Stomach (tissue), 8 donors: ENCODE measurements at regions not wholly inside any gene's neighbourhood (a gene's known extent, or its start where the extent isn't known, plus 50 kb on each side); places are given as distances from the start of the nearest gene placed in this dataset.

Source experiments
- DNase-seq, 2 donors: peaks; one replicate each; pipeline versions ENCODE4 v3.0.0 to v3.0.0-alpha.2; 2013 to 2019
- H3K27ac ChIP-seq, 5 donors: fragments of 200-600 bp in 4 of 5; sonication (generic) in 4 of 5; one replicate each; pipeline ENCODE4 v1.5.1; 2013 to 2019; ENCODE audit warnings: mild to moderate bottlenecking in 1 of 5, moderate library complexity in 1 of 5
- H3K27me3 ChIP-seq, 3 donors: fragments of 200-600 bp; sonication (generic); one replicate each; pipeline ENCODE4 v1.5.1; 2017 to 2019; ENCODE audit warnings: mixed run types in 1 of 3
- H3K36me3 ChIP-seq, 4 donors: fragments of 200-600 bp; sonication (generic); 1 replicate in 3 of 4; 2 replicates in 1 of 4; pipeline ENCODE4 v1.5.1; 2016 to 2019
- H3K4me1 ChIP-seq, 4 donors: fragments of 200-600 bp; sonication (generic); one replicate each; pipeline ENCODE4 v1.5.1; 2016 to 2019
- H3K4me3 ChIP-seq, 4 donors: fragments of 200-600 bp; sonication (generic) in 3 of 4; one replicate each; pipeline ENCODE4 v1.5.1; 2016 to 2019; ENCODE audit warnings: mild to moderate bottlenecking in 1 of 4
- H3K9me3 ChIP-seq, 4 donors: fragments of 200-600 bp; sonication (generic); one replicate each; pipeline ENCODE4 v1.5.1; 2016 to 2019
- EP300 ChIP-seq: sonication (generic); formaldehyde crosslinking; IDR thresholded peaks from one replicate; pipeline ENCODE4 v1.6.1; 2017; ENCODE audit warnings: antibody characterized with exemption
- POLR2A ChIP-seq, 4 donors: fragments of 450-650 bp; IDR thresholded peaks; one replicate each; pipeline ENCODE4 v1.6.1; 2016; ENCODE audit warnings: antibody characterized with exemption in 4 of 4, control low read depth in 2 of 4, mild to moderate bottlenecking in 1 of 4, moderate library complexity in 1 of 4
- POLR2AphosphoS5 ChIP-seq, 3 donors: sonication (generic); formaldehyde crosslinking; IDR thresholded peaks; one replicate each; pipeline ENCODE4 v1.6.1; 2016; ENCODE audit warnings: antibody characterized with exemption in 3 of 3
- WGBS, 5 donors: extraction: QIAGEN DNeasy Blood & Tissue Kit in 3 of 5; methylation state at CpG; one replicate each; pipeline versions ENCODE4 v1.1.5 to v1.1.7; 2013 to 2018; 5-methylcytosine and 5-hydroxymethylcytosine counted together
- intact Hi-C: fragments of 100-400 bp; cut with DNase I; formaldehyde crosslinking; loops from one replicate; pipeline ENCODE4 v1.15.1; 2023; ENCODE audit warnings: low total_unique reads
- TF ChIP-seq, protein P1 (sequence below), 7 experiments: fragments of 450-650 bp in 4 of 7; fragments of 200-600 bp in 3 of 7; sonication (generic) in 3 of 7; IDR thresholded peaks; one replicate each; pipeline ENCODE4 v1.5.1; 2016 to 2019; ENCODE audit warnings: antibody characterized with exemption in 7 of 7, control low read depth in 2 of 7, mild to moderate bottlenecking in 1 of 7
- donor health status: healthy with polysubstance abuse.
- donor health status: Bipolar disorder and iron deficiency.
- donor health status: healthy.

DNA sequence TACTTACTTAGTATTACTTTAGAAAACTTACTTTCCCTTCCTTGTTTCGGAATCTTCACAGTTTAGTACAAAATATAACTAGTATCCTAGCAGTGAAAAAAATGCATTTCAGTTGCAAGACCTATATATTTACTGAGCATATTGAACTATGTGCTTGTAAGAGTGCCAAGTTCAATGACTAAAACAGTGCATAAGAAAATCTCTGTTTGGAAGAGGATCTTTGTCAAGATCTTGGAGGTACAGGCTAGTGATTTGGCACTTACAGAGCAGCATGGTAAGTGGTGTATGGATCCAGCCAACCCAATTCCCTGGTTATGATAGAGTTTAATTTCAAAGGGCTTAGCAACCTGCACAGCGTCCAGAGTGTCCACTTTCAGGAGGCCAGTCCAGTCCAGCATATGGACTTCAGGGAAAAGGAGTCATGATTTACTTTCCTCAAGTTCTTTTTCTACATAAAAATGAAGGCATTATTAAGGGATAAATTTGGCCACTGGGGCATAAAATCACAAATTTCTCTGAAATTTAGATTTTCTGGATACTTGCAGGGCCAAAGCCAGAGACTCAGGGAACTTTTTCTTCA, 625.8 kb upstream of the BCHE start:
- Histone ChIP-seq H3K36me3 (no peaks in the 10 kb centered on the region), H3K4me1 (no peaks in the 10 kb centered on the region), H3K27me3 (no peaks in the 10 kb centered on the region), H3K9me3 (no peaks in the 10 kb centered on the region), H3K27ac (no peak overlapping the region), H3K4me3 (no peak overlapping the region)
- intact Hi-C loops: no loop called here
- no peak for DNase-seq
- WGBS, 5 donors: 83 to 95% (median 89%) methylated on average over 2 of the region's 2 CpGs
- TF ChIP-seq EP300 (no peak), POLR2A (IDR thresholded peaks at IDR 0.05) (no peak), POLR2AphosphoS5 (IDR thresholded peaks at IDR 0.05) (no peak)
- TF ChIP-seq, protein P1, sequence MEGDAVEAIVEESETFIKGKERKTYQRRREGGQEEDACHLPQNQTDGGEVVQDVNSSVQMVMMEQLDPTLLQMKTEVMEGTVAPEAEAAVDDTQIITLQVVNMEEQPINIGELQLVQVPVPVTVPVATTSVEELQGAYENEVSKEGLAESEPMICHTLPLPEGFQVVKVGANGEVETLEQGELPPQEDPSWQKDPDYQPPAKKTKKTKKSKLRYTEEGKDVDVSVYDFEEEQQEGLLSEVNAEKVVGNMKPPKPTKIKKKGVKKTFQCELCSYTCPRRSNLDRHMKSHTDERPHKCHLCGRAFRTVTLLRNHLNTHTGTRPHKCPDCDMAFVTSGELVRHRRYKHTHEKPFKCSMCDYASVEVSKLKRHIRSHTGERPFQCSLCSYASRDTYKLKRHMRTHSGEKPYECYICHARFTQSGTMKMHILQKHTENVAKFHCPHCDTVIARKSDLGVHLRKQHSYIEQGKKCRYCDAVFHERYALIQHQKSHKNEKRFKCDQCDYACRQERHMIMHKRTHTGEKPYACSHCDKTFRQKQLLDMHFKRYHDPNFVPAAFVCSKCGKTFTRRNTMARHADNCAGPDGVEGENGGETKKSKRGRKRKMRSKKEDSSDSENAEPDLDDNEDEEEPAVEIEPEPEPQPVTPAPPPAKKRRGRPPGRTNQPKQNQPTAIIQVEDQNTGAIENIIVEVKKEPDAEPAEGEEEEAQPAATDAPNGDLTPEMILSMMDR (IDR thresholded peaks at IDR 0.05): no peak

GRCh38 chr3:166461626-166462025, 624.4 kb upstream of the BCHE start:
- 74 to 83% (median 80%) methylated on average over 2 of the region's 2 CpGs for WGBS, 5 donors
- no peaks in the 10 kb centered on the region for H3K9me3 ChIP-seq
- no peak overlapping the region for H3K4me3 ChIP-seq
- TF ChIP-seq, protein P1 (IDR thresholded peaks at IDR 0.05): no peak
- TF ChIP-seq EP300 (no peak), POLR2A (IDR thresholded peaks at IDR 0.05) (no peak)
- no peaks in the 10 kb centered on the region for H3K27me3 ChIP-seq
- H3K27ac ChIP-seq: no peak overlapping the region
- H3K4me1 ChIP-seq: no peaks in the 10 kb centered on the region
- intact Hi-C loops: no loop called here
- no peaks in the 10 kb centered on the region for H3K36me3 ChIP-seq
- DNase-seq: no peak

GRCh38 chr3:166457382-166457781, 620.2 kb upstream of the BCHE start:
- WGBS, 5 donors: 72 to 92% (median 82%) methylated on average over 3 of the region's 3 CpGs
- no peaks in the 10 kb centered on the region for H3K9me3 ChIP-seq
- intact Hi-C loops: no loop called here
- no peak overlapping the region for H3K4me3 ChIP-seq
- H3K36me3 ChIP-seq: no peaks in the 10 kb centered on the region
- TF ChIP-seq, protein P1 (IDR thresholded peaks at IDR 0.05): no peak
- TF ChIP-seq POLR2A (IDR thresholded peaks at IDR 0.05) (no peak), EP300 (no peak)
- no peak overlapping the region for H3K27ac ChIP-seq
- no peaks in the 10 kb centered on the region for H3K27me3 ChIP-seq
- no peak for DNase-seq
- H3K4me1 ChIP-seq: no peaks in the 10 kb centered on the region

- H3K27me3 ChIP-seq: no peaks in the 10 kb centered on the region
- no peaks in the 10 kb centered on the region for H3K9me3 ChIP-seq
- H3K36me3 ChIP-seq: no peaks in the 10 kb centered on the region
- H3K4me1 ChIP-seq: no peaks in the 10 kb centered on the region
- H3K4me3 ChIP-seq: no peak overlapping the region
- intact Hi-C loops: no loop called here
- 64 to 74% (median 69%) methylated on average over 3 of the region's 3 CpGs for WGBS, 5 donors
- no peak for DNase-seq
- TF ChIP-seq, protein P1 (IDR thresholded peaks at IDR 0.05): no peak
- TF ChIP-seq POLR2A (IDR thresholded peaks at IDR 0.05): no peak
- TF ChIP-seq EP300: no peak
- TF ChIP-seq POLR2AphosphoS5 (IDR thresholded peaks at IDR 0.05): no peak
- no peak overlapping the region for H3K27ac ChIP-seq
Measured at GRCh38 chr3:166456286-166456685, 619.1 kb upstream of the BCHE start.
